Lung (tissue), 9 donors: ENCODE measurements at regions not wholly inside any gene's neighbourhood (a gene's known extent, or its start where the extent isn't known, plus 50 kb on each side); places are given as distances from the start of the nearest gene placed in this dataset.
"Not testable (repeated sequence)": the region's sequence is repeated elsewhere in the genome, so short reads cannot be mapped to it uniquely, and the experiment has no call there.

Experiments
- ATAC-seq: fragments of 200-7000 bp; cut with Tn5 transposase; one replicate; pipeline ENCODE4 v1.9.1; 2020; ENCODE audit warnings: moderate number of reproducible peaks; ENCODE audit not compliant: insufficient read depth, low FRiP score
- DNase-seq, 3 donors: peaks; one replicate each; pipeline ENCODE4 v3.0.0-alpha.2; 2013 to 2017
- H3K27ac ChIP-seq, 2 donors: one replicate each; pipeline ENCODE4 v1.5.1; 2013; ENCODE audit warnings: mild to moderate bottlenecking in 2 of 2, moderate library complexity in 2 of 2, control low read depth in 1 of 2, inconsistent platforms in 1 of 2, low read depth in 1 of 2, low read length in 1 of 2
- H3K27me3 ChIP-seq, 3 donors: one replicate each; pipeline ENCODE4 v1.5.1; 2013; ENCODE audit warnings: low read length in 2 of 3; ENCODE audit not compliant: control insufficient read depth in 3 of 3, insufficient read depth in 3 of 3
- H3K36me3 ChIP-seq, 4 donors: one replicate each; pipeline ENCODE4 v1.5.1; 2013; ENCODE audit warnings: low read length in 4 of 4, mild to moderate bottlenecking in 1 of 4, moderate library complexity in 1 of 4; ENCODE audit not compliant: control insufficient read depth in 4 of 4, insufficient read depth in 4 of 4
- H3K4me1 ChIP-seq, 5 donors: one replicate each; pipeline ENCODE4 v1.5.1; 2013; ENCODE audit warnings: low read length in 5 of 5, mild to moderate bottlenecking in 2 of 5, moderate library complexity in 1 of 5; ENCODE audit not compliant: control insufficient read depth in 5 of 5, insufficient read depth in 5 of 5
- H3K4me3 ChIP-seq: one replicate; pipeline ENCODE4 v1.5.1; 2013; ENCODE audit warnings: mild to moderate bottlenecking, control low read depth, moderate library complexity
- H3K9ac ChIP-seq, 2 donors: one replicate each; pipeline ENCODE4 v1.5.1; 2013; ENCODE audit warnings: low read length in 2 of 2, control low read depth in 1 of 2; ENCODE audit not compliant: insufficient read depth in 1 of 2
- H3K9me3 ChIP-seq, 4 donors: one replicate each; pipeline ENCODE4 v1.5.1; 2013; ENCODE audit warnings: low read length in 3 of 4, mild to moderate bottlenecking in 1 of 4, moderate library complexity in 1 of 4; ENCODE audit not compliant: control insufficient read depth in 4 of 4, insufficient read depth in 3 of 4
- WGBS, 2 donors: extraction: QIAGEN DNeasy Blood & Tissue Kit; methylation state at CpG; one replicate each; pipeline ENCODE4 v1.1.7; 2013; 5-methylcytosine and 5-hydroxymethylcytosine counted together
- donor health status: Bipolar disorder and iron deficiency.
- donor health status: healthy.
- donor health status: DM: yes; HTN: yes; CAD: no.

GRCh38 chr16:29268348-29268747 is 138.2 kb downstream of the NPIPB11 start:
- ATAC-seq, DNase-seq: not testable (repeated sequence)
- 86 to 91% methylated on average over 14 of the region's 14 CpGs for WGBS, 2 donors

GRCh38 chr16:29267891-29268290 is 138.6 kb downstream of the NPIPB11 start:
- not testable (repeated sequence) for H3K27me3 ChIP-seq, H3K9me3 ChIP-seq, DNase-seq, H3K9ac ChIP-seq, H3K27ac ChIP-seq, H3K4me3 ChIP-seq, ATAC-seq, H3K36me3 ChIP-seq
- WGBS, 2 donors, result 73 to 90% methylated on average over 4 to 6 of the region's 6 CpGs
- peaks cover 0 to 17% (median 7%) of the 10 kb centered on the region in 5 donors for H3K4me1 ChIP-seq

More at GRCh38 chr16:29268348-29268747, 138.2 kb downstream of the NPIPB11 start:
- H3K9me3 ChIP-seq, H3K9ac ChIP-seq, H3K4me3 ChIP-seq, H3K36me3 ChIP-seq, H3K27me3 ChIP-seq: not testable (repeated sequence)
- peaks cover 0 to 19% (median 6%) of the 10 kb centered on the region in 5 donors for H3K4me1 ChIP-seq
- H3K27ac ChIP-seq, result peak overlapping the region in 1 of 2 donors; percentile 74

GRCh38 chr16:29267055-29267619 is 139.4 kb downstream of the NPIPB11 start:
- 87 to 94% methylated on average over 15 to 16 of the region's 16 CpGs for WGBS, 2 donors
- H3K9me3 ChIP-seq, H3K27me3 ChIP-seq, H3K4me3 ChIP-seq, ATAC-seq, DNase-seq, H3K36me3 ChIP-seq, H3K9ac ChIP-seq: not testable (repeated sequence)
- Histone ChIP-seq H3K4me1 (peaks cover 0 to 17% (median 13%) of the 10 kb centered on the region in 5 donors), H3K27ac (peak overlapping the region in 1 of 2 donors; percentile 75)

DNA sequence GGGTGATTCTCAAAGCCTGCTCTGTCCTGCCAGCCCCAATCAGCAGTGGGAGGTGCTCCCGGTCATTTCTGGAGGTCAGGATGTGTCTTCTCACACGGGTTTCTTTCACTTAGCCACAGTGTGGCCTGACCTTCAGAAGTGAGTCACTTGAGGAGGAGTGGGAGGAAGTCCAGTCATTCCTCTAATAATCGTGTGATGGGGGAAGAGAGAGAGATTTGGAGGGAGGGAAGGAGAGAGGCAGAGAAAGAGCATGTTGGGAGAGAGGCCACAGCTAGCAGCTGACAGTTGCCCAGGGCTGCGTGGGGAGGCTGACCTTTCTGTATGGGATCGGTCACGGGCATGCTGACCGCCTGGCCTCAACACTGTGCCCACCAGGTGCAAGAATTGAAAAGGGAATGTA is 139.9 kb downstream of the NPIPB11 start:
- not testable (repeated sequence) for H3K27me3 ChIP-seq
- WGBS, 2 donors, result 52 to 76% methylated on average over 7 of the region's 7 CpGs

GRCh38 chr16:29265255-29265853 is 141.2 kb downstream of the NPIPB11 start:
- H3K9ac ChIP-seq, H3K4me3 ChIP-seq, H3K36me3 ChIP-seq, H3K9me3 ChIP-seq, H3K27me3 ChIP-seq: not testable (repeated sequence)
- Histone ChIP-seq H3K27ac (peak overlapping the region in 1 of 2 donors; percentile 91), H3K4me1 (peaks cover 0 to 24% (median 11%) of the 10 kb centered on the region in 5 donors)
- WGBS, 2 donors, result 33 to 66% methylated on average over 7 of the region's 9 CpGs
- peak; percentile 79 for ATAC-seq
- DNase-seq, result peak; percentile 80 to 89 (median 83)

More for the DNA sequence above, 139.9 kb downstream of the NPIPB11 start:
- peak; percentile 16 for ATAC-seq
- H3K9ac ChIP-seq, H3K9me3 ChIP-seq, DNase-seq, H3K4me3 ChIP-seq, H3K36me3 ChIP-seq: not testable (repeated sequence)
- peaks cover 0 to 18% (median 13%) of the 10 kb centered on the region in 5 donors for H3K4me1 ChIP-seq
- peak overlapping the region in 1 of 2 donors; percentile 75 for H3K27ac ChIP-seq

DNA sequence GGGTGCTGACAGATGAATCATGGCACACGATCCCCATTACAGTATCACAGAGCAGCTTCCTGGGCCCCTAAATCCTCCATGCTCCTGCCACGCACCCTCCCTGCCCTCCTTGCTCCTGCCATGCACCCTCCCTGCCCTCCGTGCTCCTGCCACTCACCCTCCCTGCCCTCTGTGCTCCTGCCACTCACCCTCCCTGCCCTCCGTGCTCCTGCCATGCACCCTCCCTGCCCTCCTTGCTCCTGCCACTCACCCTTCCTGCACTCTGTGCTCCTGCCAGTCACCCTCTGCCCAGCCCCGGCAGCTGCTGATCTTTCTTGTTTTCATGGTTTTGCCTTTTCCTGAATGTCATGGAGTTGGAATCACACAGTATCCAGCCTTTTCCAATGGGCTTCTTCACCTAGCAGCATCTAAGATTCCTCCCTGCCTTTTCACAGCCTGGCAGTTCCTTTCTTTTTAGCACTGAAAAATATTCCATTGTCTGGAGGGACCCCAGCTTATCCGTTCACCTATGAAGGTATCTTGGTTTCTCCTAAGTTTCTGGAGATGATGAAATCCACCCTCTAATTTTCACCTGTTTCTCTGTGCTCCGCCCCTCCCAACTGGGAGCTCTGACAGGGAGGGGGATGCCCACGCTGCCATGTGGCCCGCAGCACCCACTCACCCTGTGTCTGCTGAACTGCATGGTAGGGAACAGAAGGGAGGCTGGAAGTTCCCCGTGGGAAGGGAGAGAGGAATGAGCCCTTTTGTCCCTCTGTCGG is 142.3 kb downstream of the NPIPB11 start:
- H3K4me3 ChIP-seq, H3K9ac ChIP-seq, DNase-seq, H3K9me3 ChIP-seq, H3K27me3 ChIP-seq, ATAC-seq, H3K36me3 ChIP-seq: not testable (repeated sequence)
- H3K4me1 ChIP-seq, result peaks cover 0 to 33% (median 10%) of the 10 kb centered on the region in 5 donors
- 70 to 90% methylated on average over 10 to 11 of the region's 11 CpGs for WGBS, 2 donors
- H3K27ac ChIP-seq, result peak overlapping the region in 1 of 2 donors; percentile 91

- ATAC-seq, result not testable (repeated sequence)
- 90 to 97% methylated on average over 7 of the region's 7 CpGs for WGBS, 2 donors
These were observed 143.8 kb downstream of the NPIPB11 start for GRCh38 chr16:29262725-29263124.

More at GRCh38 chr16:29262725-29263124, 143.8 kb downstream of the NPIPB11 start:
- H3K27ac ChIP-seq, result peak overlapping the region in 1 of 2 donors; percentile 96
- H3K27me3 ChIP-seq, H3K9ac ChIP-seq, H3K9me3 ChIP-seq, H3K4me3 ChIP-seq, DNase-seq, H3K36me3 ChIP-seq: not testable (repeated sequence)
- H3K4me1 ChIP-seq, result peaks cover 0 to 33% (median 10%) of the 10 kb centered on the region in 5 donors
